ENCODE measurements at regions not wholly inside any gene's neighbourhood (a gene's known extent, or its start where the extent isn't known, plus 50 kb on each side); places are given as distances from the start of the nearest gene placed in this dataset.

- TF ChIP-seq CTCF (IDR thresholded peaks at IDR 0.05) (no peak), EP300 (IDR thresholded peaks at IDR 0.05) (no peak)
Measured at GRCh38 chr22:49307481-49307830, 520.2 kb downstream of the BRD1 start.

Measured in tibial nerve (tissue), 4 donors.